IMR-90 (cell line): ENCODE measurements at regions not wholly inside any gene's neighbourhood (a gene's known extent, or its start where the extent isn't known, plus 50 kb on each side); places are given as distances from the start of the nearest gene placed in this dataset.

Experiments
- ATAC-seq: fragments of 200-7000 bp; cut with Tn5 transposase; 2 replicates; pipeline ENCODE4 v1.9.1; 2020; ENCODE audit warnings: low read depth, mild to moderate bottlenecking, moderate library complexity
- BruUV-seq: library from RNA; stranded (reverse); fragments of 400-500 nt; replicated peaks from 2 replicates; lab custom pipeline; 2021; lab: Mats Ljungman, UMichigan
- CTCF ChIA-PET: fragments of 300-600 bp; formaldehyde crosslinking; extraction: SDS; loops from one replicate; lab custom pipeline; 2021; ENCODE audit warnings: antibody characterized with exemption; lab: Yijun Ruan, JAX
- POLR2A ChIA-PET: fragments of 300-600 bp; sonication (Branson Sonifier 250); formaldehyde crosslinking; loops from one replicate; lab custom pipeline; 2022; ENCODE audit warnings: antibody characterized with exemption; ENCODE audit not compliant: unreplicated experiment; lab: Charles Lee
- DNase-seq: peaks from one replicate; pipeline ENCODE4 v3.0.0; 2013
- H2AFZ ChIP-seq: replicated peaks from 2 replicates; pipeline ENCODE3; 2013; ENCODE audit warnings: low read length, mild to moderate bottlenecking; ENCODE audit not compliant: poor library complexity
- H2AK5ac ChIP-seq: 2 replicates; pipeline ENCODE4 v1.6.1; 2013; ENCODE audit warnings: low read depth, low read length, inconsistent platforms
- H2AK9ac ChIP-seq: replicated peaks from 2 replicates; pipeline ENCODE3; 2013; ENCODE audit warnings: mild to moderate bottlenecking, low read depth, low read length, moderate library complexity; ENCODE audit not compliant: poor library complexity
- H2BK120ac ChIP-seq: 2 replicates; pipeline ENCODE4 v1.6.1; 2013; ENCODE audit warnings: low read depth, low read length, inconsistent platforms
- H2BK15ac ChIP-seq: 3 replicates; pipeline ENCODE4 v1.6.1; 2013; ENCODE audit warnings: low read depth, low read length, inconsistent platforms
- H2BK20ac ChIP-seq: 2 replicates; pipeline ENCODE4 v1.6.1; 2013; ENCODE audit warnings: low read depth, mild to moderate bottlenecking, inconsistent platforms, low read length, moderate library complexity
- H2BK5ac ChIP-seq: 2 replicates; pipeline ENCODE4 v1.6.1; 2013; ENCODE audit warnings: mild to moderate bottlenecking, low read depth, low read length, inconsistent platforms; ENCODE audit not compliant: poor library complexity, severe bottlenecking
- H3K14ac ChIP-seq: replicated peaks from 2 replicates; pipeline ENCODE4 v1.6.1; 2013; ENCODE audit warnings: low read depth, low read length, inconsistent platforms
- H3K18ac ChIP-seq: 2 replicates; pipeline ENCODE4 v1.6.1; 2013; ENCODE audit warnings: low read depth, low read length, control low read depth
- H3K23ac ChIP-seq: 2 replicates; pipeline ENCODE4 v1.6.1; 2013; ENCODE audit warnings: low read depth, low read length, inconsistent platforms
- H3K27ac ChIP-seq: 2 replicates; pipeline ENCODE4 v1.5.1; 2013; ENCODE audit warnings: mild to moderate bottlenecking, control low read depth, low read length; ENCODE audit not compliant: insufficient read depth
- H3K27me3 ChIP-seq: 2 replicates; pipeline ENCODE4 v1.6.1; 2013; ENCODE audit warnings: low read length; ENCODE audit not compliant: control insufficient read depth, insufficient read depth
- H3K36me3 ChIP-seq: 2 replicates; pipeline ENCODE4 v1.6.1; 2013; ENCODE audit warnings: low read length, mixed read lengths; ENCODE audit not compliant: control insufficient read depth, insufficient read depth
- H3K4ac ChIP-seq: 2 replicates; pipeline ENCODE4 v1.6.1; 2013; ENCODE audit warnings: low read depth, low read length, inconsistent platforms
- H3K4me1 ChIP-seq: 2 replicates; pipeline ENCODE4 v1.6.1; 2013; ENCODE audit warnings: low read length, mixed read lengths; ENCODE audit not compliant: control insufficient read depth, insufficient read depth
- H3K4me2 ChIP-seq: 2 replicates; pipeline ENCODE4 v1.6.1; 2013; ENCODE audit warnings: low read depth, mild to moderate bottlenecking, control low read depth, low read length, moderate library complexity
- H3K4me3 ChIP-seq: 2 replicates; pipeline ENCODE4 v1.5.1; 2013; ENCODE audit warnings: low read depth, mild to moderate bottlenecking, control low read depth, low read length, moderate library complexity; ENCODE audit not compliant: insufficient read depth
- H3K56ac ChIP-seq: 2 replicates; pipeline ENCODE4 v1.6.1; 2013; ENCODE audit warnings: low read length, inconsistent platforms; ENCODE audit not compliant: insufficient read depth; ENCODE audit errors: extremely low read depth
- H3K79me1 ChIP-seq, 2 experiments: 2 replicates each; pipeline ENCODE4 v1.6.1; 2013; ENCODE audit warnings: low read length in 2 of 2, inconsistent platforms in 1 of 2, low read depth in 1 of 2
- H3K9ac ChIP-seq: 2 replicates; pipeline ENCODE4 v1.6.1; 2013; ENCODE audit warnings: low read depth, low read length, control low read depth
- H3K9me1 ChIP-seq: 2 replicates; pipeline ENCODE4 v1.6.1; 2013; ENCODE audit warnings: low read length, inconsistent platforms; ENCODE audit not compliant: insufficient read depth
- H3K9me3 ChIP-seq: 2 replicates; pipeline ENCODE4 v1.6.1; 2013; ENCODE audit warnings: low read length; ENCODE audit not compliant: control insufficient read depth, insufficient read depth
- H4K20me1 ChIP-seq: 2 replicates; pipeline ENCODE4 v1.6.1; 2013; ENCODE audit warnings: low read length, inconsistent platforms; ENCODE audit not compliant: insufficient read depth
- H4K5ac ChIP-seq: 2 replicates; pipeline ENCODE4 v1.6.1; 2013; ENCODE audit warnings: mild to moderate bottlenecking, low read depth, low read length, control low read depth
- H4K8ac ChIP-seq, 2 experiments: 2 replicates each; pipeline ENCODE4 v1.6.1; 2013; ENCODE audit warnings: low read depth in 2 of 2, low read length in 2 of 2, control low read depth in 1 of 2, inconsistent platforms in 1 of 2
- H4K91ac ChIP-seq: 2 replicates; pipeline ENCODE4 v1.6.1; 2013; ENCODE audit warnings: low read depth, low read length, inconsistent platforms; ENCODE audit not compliant: insufficient read depth
- CEBPB ChIP-seq: IDR thresholded peaks from 2 replicates; pipeline ENCODE4 v1.6.1; 2012; ENCODE audit warnings: low read depth, low read length, improper control_type of control experiment
- CTCF ChIP-seq: conservative IDR thresholded peaks from 2 replicates; pipeline ENCODE4 v1.5.1; 2012; ENCODE audit warnings: mild to moderate bottlenecking, low read depth, low read length, improper control_type of control experiment
- FOS ChIP-seq: fragments of 150-350 bp; IDR thresholded peaks from 2 replicates; pipeline ENCODE4 v1.6.1; 2016; ENCODE audit warnings: low read depth, low read length
- MAFK ChIP-seq: IDR thresholded peaks from 2 replicates; pipeline ENCODE4 v1.6.1; 2012; ENCODE audit warnings: low read depth, low read length, improper control_type of control experiment
- MAZ ChIP-seq: IDR thresholded peaks from 2 replicates; pipeline ENCODE4 v1.6.1; 2012; ENCODE audit warnings: low read depth, mild to moderate bottlenecking, low read length, improper control_type of control experiment, moderate library complexity, borderline replicate concordance
- MXI1 ChIP-seq: IDR thresholded peaks from 2 replicates; pipeline ENCODE4 v1.6.1; 2012; ENCODE audit warnings: low read depth, mild to moderate bottlenecking, low read length, moderate library complexity, borderline replicate concordance
- POLR2A ChIP-seq: IDR thresholded peaks from 2 replicates; pipeline ENCODE4 v1.6.1; 2012; ENCODE audit warnings: mild to moderate bottlenecking, low read depth, low read length
- RAD21 ChIP-seq: IDR thresholded peaks from 2 replicates; pipeline ENCODE4 v1.6.1; 2012; ENCODE audit warnings: low read length, improper control_type of control experiment
- whole genome bisulfite sequencing, 2 experiments: methylation state at CpG; one replicate each; pipeline versions ENCODE4 v1.1.5 to v1.1.7; 2013; ENCODE audit warnings: missing lambda C conversion rate in 2 of 2; ENCODE audit not compliant: insufficient read length in 1 of 2; ENCODE audit errors: extremely low coverage in 2 of 2; 5-methylcytosine and 5-hydroxymethylcytosine counted together
- dilution Hi-C: fragments of 300-500 bp; cut with HindIII; formaldehyde crosslinking; loops from one replicate; pipeline ENCODE4 v1.14.3; 2018; ENCODE audit warnings: low sequenced_read_pairs; ENCODE audit not compliant: unreplicated experiment
- in situ Hi-C: fragments of 300-500 bp; cut with MboI; formaldehyde crosslinking; loops from 3 replicates; pipeline ENCODE4 v1.14.3; 2019; ENCODE audit warnings: low sequenced_read_pairs, inconsistent platforms, mixed read lengths
- intact Hi-C: fragments of 100-400 bp; cut with micrococcal nuclease; formaldehyde crosslinking; loops from 2 replicates; pipeline ENCODE4 v1.10.0; 2022

- ChIA-PET POLR2A (no interaction called here), CTCF (no interaction called here)
- no peak overlapping the region for H3K23ac ChIP-seq
- no peak overlapping the region for H2BK120ac ChIP-seq
- H3K36me3 ChIP-seq = no peaks in the 10 kb centered on the region
- H3K4me1 ChIP-seq = no peaks in the 10 kb centered on the region
- H3K14ac ChIP-seq = no peak overlapping the region
- dilution Hi-C loops (no loop called here), intact Hi-C loops (no loop called here), in situ Hi-C loops (no loop called here)
- no peak overlapping the region for H3K56ac ChIP-seq
- H3K4me3 ChIP-seq = no peak overlapping the region
- no peak overlapping the region for H4K5ac ChIP-seq
- no peaks in the 10 kb centered on the region for H4K20me1 ChIP-seq
- H3K9me1 ChIP-seq = no peaks in the 10 kb centered on the region
- no peak overlapping the region for H2AFZ ChIP-seq
- peaks cover 16% of the 10 kb centered on the region for H3K9me3 ChIP-seq
- DNase-seq = no peak
- H3K27ac ChIP-seq = no peak overlapping the region
- BruUV-seq = no TSS peak
- H4K8ac ChIP-seq = no peak overlapping the region
- H3K27me3 ChIP-seq = no peaks in the 10 kb centered on the region
- H3K4me2 ChIP-seq = no peak overlapping the region
- no peak overlapping the region for H2BK20ac ChIP-seq
- H2BK15ac ChIP-seq = no peak overlapping the region
- no CpG with 5 or more reads among the region's 4 CpGs for WGBS, 2 experiments
- no peak overlapping the region for H3K18ac ChIP-seq
- H3K79me1 ChIP-seq = no peaks in the 10 kb centered on the region
- H4K91ac ChIP-seq = no peak overlapping the region
- no peak overlapping the region for H2AK5ac ChIP-seq
- no peak for ATAC-seq
- no peak overlapping the region for H2BK5ac ChIP-seq
- no peak overlapping the region for H2AK9ac ChIP-seq
- no peak for TF ChIP-seq POLR2A
- no peak for TF ChIP-seq MAZ
- no peak for TF ChIP-seq CEBPB
- no peak for TF ChIP-seq MAFK
- no peak for TF ChIP-seq RAD21
- no peak for TF ChIP-seq MXI1
- TF ChIP-seq FOS = no peak
- TF ChIP-seq CTCF = no peak
- H3K9ac ChIP-seq = no peak overlapping the region
- H3K4ac ChIP-seq = no peak overlapping the region
Observed at GRCh38 chr5:3911773-3912172, 316.1 kb downstream of the IRX1 start.
